SK-N-SH treated with all-trans-retinoic acid at 6 μM for 48 hours (cell line): ENCODE measurements at regions not wholly inside any gene's neighbourhood (a gene's known extent, or its start where the extent isn't known, plus 50 kb on each side); places are given as distances from the start of the nearest gene placed in this dataset.

Experiments used
- ATAC-seq: fragments of 200-7000 bp; cut with Tn5 transposase; 3 replicates; pipeline ENCODE4 v1.9.1; 2020; ENCODE audit warnings: mild to moderate bottlenecking, moderate library complexity
- ARNTL ChIP-seq: fragments of 450-650 bp; formaldehyde crosslinking; IDR thresholded peaks from 2 replicates; pipeline ENCODE4 v1.5.0; 2020; ENCODE audit warnings: low read depth, mild to moderate bottlenecking, moderate library complexity, borderline replicate concordance
- BACH2 ChIP-seq: fragments of 250-450 bp; sonication (Bioruptor Pico); IDR thresholded peaks from 2 replicates; pipeline ENCODE4 v1.9.0; 2021; ENCODE audit warnings: mild to moderate bottlenecking, borderline replicate concordance
- CSDC2 ChIP-seq: fragments of 250-450 bp; sonication (Bioruptor Pico); IDR thresholded peaks from 2 replicates; pipeline ENCODE4 v1.5.0; 2020; ENCODE audit warnings: mild to moderate bottlenecking, moderate library complexity
- CSRNP3 ChIP-seq: fragments of 250-450 bp; sonication (Bioruptor Pico); IDR thresholded peaks from 2 replicates; pipeline ENCODE4 v1.5.1; 2021; ENCODE audit warnings: mild to moderate bottlenecking, moderate library complexity
- ESRRG ChIP-seq: fragments of 250-450 bp; sonication (Bioruptor Pico); IDR thresholded peaks from 2 replicates; pipeline ENCODE4 v1.6.1; 2021; ENCODE audit warnings: mild to moderate bottlenecking
- GLIS3 ChIP-seq: fragments of 250-450 bp; sonication (Bioruptor Pico); IDR thresholded peaks from 2 replicates; pipeline ENCODE4 v1.5.0; 2020; ENCODE audit warnings: mild to moderate bottlenecking, moderate library complexity
- ISL1 ChIP-seq: fragments of 250-450 bp; sonication (Bioruptor Pico); IDR thresholded peaks from 2 replicates; pipeline ENCODE4 v2.1.2; 2022; ENCODE audit warnings: mild to moderate bottlenecking, moderate library complexity
- OSR1 ChIP-seq: fragments of 250-450 bp; sonication (Bioruptor Pico); IDR thresholded peaks from 2 replicates; pipeline ENCODE4 v1.8.0; 2022; ENCODE audit warnings: moderate library complexity, mild to moderate bottlenecking, inconsistent platforms
- PATZ1 ChIP-seq: fragments of 250-450 bp; sonication (Bioruptor Pico); IDR thresholded peaks from 2 replicates; pipeline ENCODE4 v1.8.0; 2020; ENCODE audit warnings: mild to moderate bottlenecking, moderate library complexity, borderline replicate concordance
- PPARA ChIP-seq: fragments of 250-450 bp; sonication (Bioruptor Pico); IDR thresholded peaks from 2 replicates; pipeline ENCODE4 v1.5.0; 2020; ENCODE audit warnings: mild to moderate bottlenecking, borderline replicate concordance
- RARB ChIP-seq: fragments of 250-450 bp; sonication (Bioruptor Pico); IDR thresholded peaks from 2 replicates; pipeline ENCODE4 v1.8.0; 2021; ENCODE audit warnings: mild to moderate bottlenecking, moderate library complexity
- SNAI2 ChIP-seq: fragments of 250-450 bp; sonication (Bioruptor Pico); IDR thresholded peaks from 2 replicates; pipeline ENCODE4 v1.5.0; 2020; ENCODE audit warnings: mild to moderate bottlenecking, moderate library complexity
- TOX ChIP-seq: fragments of 250-450 bp; sonication (Bioruptor Pico); IDR thresholded peaks from 2 replicates; pipeline ENCODE4 v1.8.0; 2021; ENCODE audit warnings: mild to moderate bottlenecking, moderate library complexity, borderline replicate concordance
- ZC3H10 ChIP-seq: fragments of 250-450 bp; sonication (Bioruptor Pico); IDR thresholded peaks from 2 replicates; pipeline ENCODE4 v1.5.1; 2021; ENCODE audit warnings: mild to moderate bottlenecking, moderate library complexity
- ZFP30 ChIP-seq: fragments of 450-650 bp; formaldehyde crosslinking; IDR thresholded peaks from 2 replicates; pipeline ENCODE4 v1.5.0; 2022; ENCODE audit warnings: mild to moderate bottlenecking, moderate library complexity
- ZNF565 ChIP-seq: fragments of 450-650 bp; formaldehyde crosslinking; conservative IDR thresholded peaks from 2 replicates; pipeline ENCODE4 v1.5.0; 2020; ENCODE audit warnings: low read depth, mild to moderate bottlenecking, moderate library complexity
- ZNF70 ChIP-seq: fragments of 450-650 bp; formaldehyde crosslinking; IDR thresholded peaks from 2 replicates; pipeline ENCODE4 v1.5.0; 2020; ENCODE audit warnings: mild to moderate bottlenecking, moderate library complexity
- ZNF8 ChIP-seq: fragments of 450-650 bp; formaldehyde crosslinking; IDR thresholded peaks from 2 replicates; pipeline ENCODE4 v1.5.0; 2020; ENCODE audit warnings: mild to moderate bottlenecking, moderate library complexity
- TF ChIP-seq, protein P1 (sequence below): fragments of 250-450 bp; sonication (Bioruptor Pico); IDR thresholded peaks from 2 replicates; pipeline ENCODE4 v1.5.1; 2020; ENCODE audit warnings: low read depth, mild to moderate bottlenecking, moderate library complexity
- TF ChIP-seq, protein P2 (sequence below): fragments of 250-450 bp; sonication (Bioruptor Pico); IDR thresholded peaks from 2 replicates; pipeline ENCODE4 v1.5.0; 2020; ENCODE audit warnings: mild to moderate bottlenecking, moderate library complexity
- TF ChIP-seq, protein P3 (sequence below): fragments of 250-450 bp; sonication (Bioruptor Pico); IDR thresholded peaks from 2 replicates; pipeline ENCODE4 v1.8.0; 2021; ENCODE audit warnings: low read depth, mild to moderate bottlenecking, moderate library complexity, borderline replicate concordance

DNA sequence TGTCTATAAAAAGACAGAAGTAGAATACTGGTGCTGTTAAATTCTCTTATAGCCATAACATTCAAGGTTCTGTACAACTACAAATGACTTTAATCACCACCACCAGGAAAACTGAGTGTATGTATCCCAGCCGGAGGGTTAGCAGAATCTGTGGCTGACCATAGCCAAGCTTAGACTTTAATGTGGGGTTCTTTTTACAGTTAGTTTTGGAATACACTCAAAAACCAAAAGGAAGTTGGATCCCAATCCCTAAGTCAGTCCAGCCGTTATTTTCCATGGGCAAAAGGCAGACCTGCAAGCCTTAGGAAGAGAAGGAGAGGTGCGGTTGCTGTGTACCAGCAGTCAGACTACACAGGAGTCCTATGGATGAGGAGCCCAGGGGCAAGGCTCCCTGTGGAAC, 179.8 kb downstream of the ENC1 start (continued):
- TF ChIP-seq CSDC2, result no peak
- TF ChIP-seq OSR1 (CRISPR knock-in tag), result no peak
- TF ChIP-seq, protein P1, sequence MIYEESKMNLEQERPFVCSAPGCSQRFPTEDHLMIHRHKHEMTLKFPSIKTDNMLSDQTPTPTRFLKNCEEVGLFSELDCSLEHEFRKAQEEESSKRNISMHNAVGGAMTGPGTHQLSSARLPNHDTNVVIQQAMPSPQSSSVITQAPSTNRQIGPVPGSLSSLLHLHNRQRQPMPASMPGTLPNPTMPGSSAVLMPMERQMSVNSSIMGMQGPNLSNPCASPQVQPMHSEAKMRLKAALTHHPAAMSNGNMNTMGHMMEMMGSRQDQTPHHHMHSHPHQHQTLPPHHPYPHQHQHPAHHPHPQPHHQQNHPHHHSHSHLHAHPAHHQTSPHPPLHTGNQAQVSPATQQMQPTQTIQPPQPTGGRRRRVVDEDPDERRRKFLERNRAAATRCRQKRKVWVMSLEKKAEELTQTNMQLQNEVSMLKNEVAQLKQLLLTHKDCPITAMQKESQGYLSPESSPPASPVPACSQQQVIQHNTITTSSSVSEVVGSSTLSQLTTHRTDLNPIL (CRISPR knock-in tag), result no peak
- no peak for TF ChIP-seq PPARA
- TF ChIP-seq ZNF565, result no peak
- no peak for TF ChIP-seq ISL1 (CRISPR knock-in tag)
- TF ChIP-seq BACH2 (CRISPR knock-in tag), result no peak
- no peak for TF ChIP-seq GLIS3 (CRISPR knock-in tag)
- no peak for TF ChIP-seq TOX (CRISPR knock-in tag)
- TF ChIP-seq, all 23 proteins: peak for 0

- TF ChIP-seq ESRRG (CRISPR knock-in tag), result no peak
- no peak for TF ChIP-seq ZC3H10 (CRISPR knock-in tag)
- no peak for TF ChIP-seq PATZ1 (CRISPR knock-in tag)
- TF ChIP-seq BACH2 (CRISPR knock-in tag), result no peak
- TF ChIP-seq SNAI2 (CRISPR knock-in tag), result no peak
- TF ChIP-seq ARNTL (CRISPR knock-in tag), result no peak
- TF ChIP-seq GLIS3 (CRISPR knock-in tag), result no peak
- no peak for TF ChIP-seq OSR1 (CRISPR knock-in tag)
- no peak for TF ChIP-seq ZNF8
- TF ChIP-seq, protein P1 (CRISPR knock-in tag), result no peak
- TF ChIP-seq ZNF70 (CRISPR knock-in tag), result no peak
- no peak for TF ChIP-seq ZFP30 (CRISPR knock-in tag)
- TF ChIP-seq ZNF565, result no peak
- TF ChIP-seq, protein P2, sequence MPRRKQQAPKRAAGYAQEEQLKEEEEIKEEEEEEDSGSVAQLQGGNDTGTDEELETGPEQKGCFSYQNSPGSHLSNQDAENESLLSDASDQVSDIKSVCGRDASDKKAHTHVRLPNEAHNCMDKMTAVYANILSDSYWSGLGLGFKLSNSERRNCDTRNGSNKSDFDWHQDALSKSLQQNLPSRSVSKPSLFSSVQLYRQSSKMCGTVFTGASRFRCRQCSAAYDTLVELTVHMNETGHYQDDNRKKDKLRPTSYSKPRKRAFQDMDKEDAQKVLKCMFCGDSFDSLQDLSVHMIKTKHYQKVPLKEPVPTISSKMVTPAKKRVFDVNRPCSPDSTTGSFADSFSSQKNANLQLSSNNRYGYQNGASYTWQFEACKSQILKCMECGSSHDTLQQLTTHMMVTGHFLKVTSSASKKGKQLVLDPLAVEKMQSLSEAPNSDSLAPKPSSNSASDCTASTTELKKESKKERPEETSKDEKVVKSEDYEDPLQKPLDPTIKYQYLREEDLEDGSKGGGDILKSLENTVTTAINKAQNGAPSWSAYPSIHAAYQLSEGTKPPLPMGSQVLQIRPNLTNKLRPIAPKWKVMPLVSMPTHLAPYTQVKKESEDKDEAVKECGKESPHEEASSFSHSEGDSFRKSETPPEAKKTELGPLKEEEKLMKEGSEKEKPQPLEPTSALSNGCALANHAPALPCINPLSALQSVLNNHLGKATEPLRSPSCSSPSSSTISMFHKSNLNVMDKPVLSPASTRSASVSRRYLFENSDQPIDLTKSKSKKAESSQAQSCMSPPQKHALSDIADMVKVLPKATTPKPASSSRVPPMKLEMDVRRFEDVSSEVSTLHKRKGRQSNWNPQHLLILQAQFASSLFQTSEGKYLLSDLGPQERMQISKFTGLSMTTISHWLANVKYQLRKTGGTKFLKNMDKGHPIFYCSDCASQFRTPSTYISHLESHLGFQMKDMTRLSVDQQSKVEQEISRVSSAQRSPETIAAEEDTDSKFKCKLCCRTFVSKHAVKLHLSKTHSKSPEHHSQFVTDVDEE (CRISPR knock-in tag), result no peak
- TF ChIP-seq CSRNP3 (CRISPR knock-in tag), result no peak
- no peak for TF ChIP-seq RARB (CRISPR knock-in tag)
- TF ChIP-seq, all 23 proteins: peak for 0
- no peak for ATAC-seq
These were observed 180.5 kb downstream of the ENC1 start for GRCh38 chr5:74459984-74460383.

- no peak for ATAC-seq
- TF ChIP-seq, protein P2 (CRISPR knock-in tag), result no peak
- TF ChIP-seq ZNF8, result no peak
- no peak for TF ChIP-seq ISL1 (CRISPR knock-in tag)
- TF ChIP-seq PATZ1 (CRISPR knock-in tag), result no peak
- no peak for TF ChIP-seq ESRRG (CRISPR knock-in tag)
- TF ChIP-seq ZC3H10 (CRISPR knock-in tag), result no peak
- no peak for TF ChIP-seq RARB (CRISPR knock-in tag)
- TF ChIP-seq, protein P3, sequence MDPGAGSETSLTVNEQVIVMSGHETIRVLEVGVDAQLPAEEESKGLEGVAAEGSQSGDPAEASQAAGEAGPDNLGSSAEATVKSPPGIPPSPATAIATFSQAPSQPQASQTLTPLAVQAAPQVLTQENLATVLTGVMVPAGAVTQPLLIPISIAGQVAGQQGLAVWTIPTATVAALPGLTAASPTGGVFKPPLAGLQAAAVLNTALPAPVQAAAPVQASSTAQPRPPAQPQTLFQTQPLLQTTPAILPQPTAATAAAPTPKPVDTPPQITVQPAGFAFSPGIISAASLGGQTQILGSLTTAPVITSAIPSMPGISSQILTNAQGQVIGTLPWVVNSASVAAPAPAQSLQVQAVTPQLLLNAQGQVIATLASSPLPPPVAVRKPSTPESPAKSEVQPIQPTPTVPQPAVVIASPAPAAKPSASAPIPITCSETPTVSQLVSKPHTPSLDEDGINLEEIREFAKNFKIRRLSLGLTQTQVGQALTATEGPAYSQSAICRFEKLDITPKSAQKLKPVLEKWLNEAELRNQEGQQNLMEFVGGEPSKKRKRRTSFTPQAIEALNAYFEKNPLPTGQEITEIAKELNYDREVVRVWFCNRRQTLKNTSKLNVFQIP (CRISPR knock-in tag), result no peak
- no peak for TF ChIP-seq TOX (CRISPR knock-in tag)
- TF ChIP-seq SNAI2 (CRISPR knock-in tag), result no peak
- TF ChIP-seq PPARA, result no peak
- TF ChIP-seq BACH2 (CRISPR knock-in tag), result no peak
- no peak for TF ChIP-seq ZNF565
These were observed 182.7 kb downstream of the ENC1 start for GRCh38 chr5:74457876-74458275.
